ENCODE measurements at regions not wholly inside any gene's neighbourhood (a gene's known extent, or its start where the extent isn't known, plus 50 kb on each side); places are given as distances from the start of the nearest gene placed in this dataset.

GRCh38 chr17:12342161-12342560 is 321.5 kb downstream of the MAP2K4 start:
- Mint-ChIP-seq H3K9me3 (ENCODE audit: low read depth) (no peaks in the 10 kb centered on the region), H3K27me3 (peaks cover 8% of the 10 kb centered on the region), H3K27ac (no peak overlapping the region), H3K36me3 (ENCODE audit: insufficient read depth) (no peaks in the 10 kb centered on the region), H3K4me1 (ENCODE audit: low read depth) (no peaks in the 10 kb centered on the region), H3K4me3 (ENCODE audit: low read depth) (no peak overlapping the region)
- no peak for DNase-seq (ENCODE audit: low spot score, unreplicated experiment)
- TF ChIP-seq, protein P1, sequence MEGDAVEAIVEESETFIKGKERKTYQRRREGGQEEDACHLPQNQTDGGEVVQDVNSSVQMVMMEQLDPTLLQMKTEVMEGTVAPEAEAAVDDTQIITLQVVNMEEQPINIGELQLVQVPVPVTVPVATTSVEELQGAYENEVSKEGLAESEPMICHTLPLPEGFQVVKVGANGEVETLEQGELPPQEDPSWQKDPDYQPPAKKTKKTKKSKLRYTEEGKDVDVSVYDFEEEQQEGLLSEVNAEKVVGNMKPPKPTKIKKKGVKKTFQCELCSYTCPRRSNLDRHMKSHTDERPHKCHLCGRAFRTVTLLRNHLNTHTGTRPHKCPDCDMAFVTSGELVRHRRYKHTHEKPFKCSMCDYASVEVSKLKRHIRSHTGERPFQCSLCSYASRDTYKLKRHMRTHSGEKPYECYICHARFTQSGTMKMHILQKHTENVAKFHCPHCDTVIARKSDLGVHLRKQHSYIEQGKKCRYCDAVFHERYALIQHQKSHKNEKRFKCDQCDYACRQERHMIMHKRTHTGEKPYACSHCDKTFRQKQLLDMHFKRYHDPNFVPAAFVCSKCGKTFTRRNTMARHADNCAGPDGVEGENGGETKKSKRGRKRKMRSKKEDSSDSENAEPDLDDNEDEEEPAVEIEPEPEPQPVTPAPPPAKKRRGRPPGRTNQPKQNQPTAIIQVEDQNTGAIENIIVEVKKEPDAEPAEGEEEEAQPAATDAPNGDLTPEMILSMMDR (IDR thresholded peaks at IDR 0.05; ENCODE audit: unreplicated experiment), result no peak

- Mint-ChIP-seq H3K27ac (no peak overlapping the region), H3K36me3 (ENCODE audit: insufficient read depth) (no peaks in the 10 kb centered on the region), H3K4me1 (ENCODE audit: low read depth) (no peaks in the 10 kb centered on the region), H3K4me3 (ENCODE audit: low read depth) (no peak overlapping the region), H3K27me3 (peaks cover 8% of the 10 kb centered on the region), H3K9me3 (ENCODE audit: low read depth) (no peaks in the 10 kb centered on the region)
- no peak for DNase-seq (ENCODE audit: low spot score, unreplicated experiment)
- TF ChIP-seq, protein P1 (IDR thresholded peaks at IDR 0.05; ENCODE audit: unreplicated experiment), result peak; percentile 52
Observed at GRCh38 chr17:12342609-12343435, 322.1 kb downstream of the MAP2K4 start.

GRCh38 chr17:12348476-12348875 is 317.2 kb upstream of the MYOCD start:
- Mint-ChIP-seq H3K9me3 (ENCODE audit: low read depth) (no peaks in the 10 kb centered on the region), H3K36me3 (ENCODE audit: insufficient read depth) (no peaks in the 10 kb centered on the region), H3K4me1 (ENCODE audit: low read depth) (no peaks in the 10 kb centered on the region), H3K27ac (no peak overlapping the region), H3K27me3 (no peaks in the 10 kb centered on the region), H3K4me3 (ENCODE audit: low read depth) (no peak overlapping the region)
- no peak for DNase-seq (ENCODE audit: low spot score, unreplicated experiment)
- TF ChIP-seq, protein P1 (IDR thresholded peaks at IDR 0.05; ENCODE audit: unreplicated experiment), result no peak

DNA sequence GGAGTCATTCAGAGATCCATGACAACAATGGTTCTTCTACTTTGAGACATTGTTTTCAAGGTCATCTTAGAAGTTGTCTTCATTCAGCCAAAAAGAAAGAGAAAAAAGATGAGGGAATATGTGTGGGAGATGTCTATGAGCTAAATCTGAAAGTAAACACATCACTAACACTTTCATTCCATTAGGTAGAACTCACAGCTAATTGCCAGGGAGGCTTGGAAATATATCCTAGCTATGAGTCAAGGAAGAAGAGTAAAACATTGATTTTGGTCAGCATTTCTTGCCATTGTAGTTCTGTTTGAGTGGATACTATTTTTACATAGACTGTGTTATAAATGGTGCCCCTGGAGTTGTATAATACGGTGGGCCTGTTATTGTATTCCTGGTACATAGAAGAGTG is 316.4 kb upstream of the MYOCD start:
- TF ChIP-seq, protein P1 (IDR thresholded peaks at IDR 0.05; ENCODE audit: unreplicated experiment), result no peak
- Mint-ChIP-seq H3K27ac (no peak overlapping the region), H3K9me3 (ENCODE audit: low read depth) (no peaks in the 10 kb centered on the region), H3K36me3 (ENCODE audit: insufficient read depth) (no peaks in the 10 kb centered on the region), H3K27me3 (no peaks in the 10 kb centered on the region), H3K4me3 (ENCODE audit: low read depth) (no peak overlapping the region), H3K4me1 (ENCODE audit: low read depth) (no peaks in the 10 kb centered on the region)
- no peak for DNase-seq (ENCODE audit: low spot score, unreplicated experiment)

- TF ChIP-seq, protein P1 (IDR thresholded peaks at IDR 0.05; ENCODE audit: unreplicated experiment), result no peak
Observed at GRCh38 chr17:12352127-12352526, 313.6 kb upstream of the MYOCD start.

More at GRCh38 chr17:12352127-12352526, 313.6 kb upstream of the MYOCD start:
- H3K9me3 Mint-ChIP-seq (ENCODE audit: low read depth), result no peaks in the 10 kb centered on the region
- no peaks in the 10 kb centered on the region for H3K27me3 Mint-ChIP-seq
- no peaks in the 10 kb centered on the region for H3K4me1 Mint-ChIP-seq (ENCODE audit: low read depth)
- DNase-seq (ENCODE audit: low spot score, unreplicated experiment), result no peak
- H3K4me3 Mint-ChIP-seq (ENCODE audit: low read depth), result no peak overlapping the region
- H3K27ac Mint-ChIP-seq, result no peak overlapping the region
- no peaks in the 10 kb centered on the region for H3K36me3 Mint-ChIP-seq (ENCODE audit: insufficient read depth)
